SK-N-SH treated with all-trans-retinoic acid at 6 μM for 48 hours (cell line): ENCODE measurements at regions not wholly inside any gene's neighbourhood (a gene's known extent, or its start where the extent isn't known, plus 50 kb on each side); places are given as distances from the start of the nearest gene placed in this dataset.

ENCODE experiments used
- ATAC-seq: fragments of 200-7000 bp; cut with Tn5 transposase; 3 replicates; pipeline ENCODE4 v1.9.1; 2020; ENCODE audit warnings: mild to moderate bottlenecking, moderate library complexity
- ARNTL ChIP-seq: fragments of 450-650 bp; formaldehyde crosslinking; IDR thresholded peaks from 2 replicates; pipeline ENCODE4 v1.5.0; 2020; ENCODE audit warnings: low read depth, mild to moderate bottlenecking, moderate library complexity, borderline replicate concordance
- BACH2 ChIP-seq: fragments of 250-450 bp; sonication (Bioruptor Pico); IDR thresholded peaks from 2 replicates; pipeline ENCODE4 v1.9.0; 2021; ENCODE audit warnings: mild to moderate bottlenecking, borderline replicate concordance
- CSDC2 ChIP-seq: fragments of 250-450 bp; sonication (Bioruptor Pico); IDR thresholded peaks from 2 replicates; pipeline ENCODE4 v1.5.0; 2020; ENCODE audit warnings: mild to moderate bottlenecking, moderate library complexity
- ESRRG ChIP-seq: fragments of 250-450 bp; sonication (Bioruptor Pico); IDR thresholded peaks from 2 replicates; pipeline ENCODE4 v1.6.1; 2021; ENCODE audit warnings: mild to moderate bottlenecking
- ISL1 ChIP-seq: fragments of 250-450 bp; sonication (Bioruptor Pico); IDR thresholded peaks from 2 replicates; pipeline ENCODE4 v2.1.2; 2022; ENCODE audit warnings: mild to moderate bottlenecking, moderate library complexity
- OSR1 ChIP-seq: fragments of 250-450 bp; sonication (Bioruptor Pico); IDR thresholded peaks from 2 replicates; pipeline ENCODE4 v1.8.0; 2022; ENCODE audit warnings: moderate library complexity, mild to moderate bottlenecking, inconsistent platforms
- PATZ1 ChIP-seq: fragments of 250-450 bp; sonication (Bioruptor Pico); IDR thresholded peaks from 2 replicates; pipeline ENCODE4 v1.8.0; 2020; ENCODE audit warnings: mild to moderate bottlenecking, moderate library complexity, borderline replicate concordance
- POU6F1 ChIP-seq: fragments of 250-450 bp; sonication (Bioruptor Pico); IDR thresholded peaks from 2 replicates; pipeline ENCODE4 v1.8.0; 2021; ENCODE audit warnings: low read depth, mild to moderate bottlenecking, moderate library complexity, borderline replicate concordance
- RARB ChIP-seq: fragments of 250-450 bp; sonication (Bioruptor Pico); IDR thresholded peaks from 2 replicates; pipeline ENCODE4 v1.8.0; 2021; ENCODE audit warnings: mild to moderate bottlenecking, moderate library complexity
- SNAI2 ChIP-seq: fragments of 250-450 bp; sonication (Bioruptor Pico); IDR thresholded peaks from 2 replicates; pipeline ENCODE4 v1.5.0; 2020; ENCODE audit warnings: mild to moderate bottlenecking, moderate library complexity
- TCF4 ChIP-seq: fragments of 250-450 bp; sonication (Bioruptor Pico); IDR thresholded peaks from 2 replicates; pipeline ENCODE4 v1.8.0; 2021; ENCODE audit warnings: mild to moderate bottlenecking, moderate library complexity, borderline replicate concordance
- TOX ChIP-seq: fragments of 250-450 bp; sonication (Bioruptor Pico); IDR thresholded peaks from 2 replicates; pipeline ENCODE4 v1.8.0; 2021; ENCODE audit warnings: mild to moderate bottlenecking, moderate library complexity, borderline replicate concordance
- TSHZ2 ChIP-seq: fragments of 250-450 bp; sonication (Bioruptor Pico); IDR thresholded peaks from 2 replicates; pipeline ENCODE4 v1.5.0; 2020; ENCODE audit warnings: mild to moderate bottlenecking, moderate library complexity
- ZC3H10 ChIP-seq: fragments of 250-450 bp; sonication (Bioruptor Pico); IDR thresholded peaks from 2 replicates; pipeline ENCODE4 v1.5.1; 2021; ENCODE audit warnings: mild to moderate bottlenecking, moderate library complexity
- ZFP3 ChIP-seq: fragments of 250-450 bp; sonication (Bioruptor Pico); IDR thresholded peaks from 2 replicates; pipeline ENCODE4 v1.5.0; 2020; ENCODE audit warnings: mild to moderate bottlenecking, moderate library complexity
- ZNF565 ChIP-seq: fragments of 450-650 bp; formaldehyde crosslinking; conservative IDR thresholded peaks from 2 replicates; pipeline ENCODE4 v1.5.0; 2020; ENCODE audit warnings: low read depth, mild to moderate bottlenecking, moderate library complexity
- ZNF70 ChIP-seq: fragments of 450-650 bp; formaldehyde crosslinking; IDR thresholded peaks from 2 replicates; pipeline ENCODE4 v1.5.0; 2020; ENCODE audit warnings: mild to moderate bottlenecking, moderate library complexity
- ZNF8 ChIP-seq: fragments of 450-650 bp; formaldehyde crosslinking; IDR thresholded peaks from 2 replicates; pipeline ENCODE4 v1.5.0; 2020; ENCODE audit warnings: mild to moderate bottlenecking, moderate library complexity
- TF ChIP-seq, protein P1 (sequence below): fragments of 250-450 bp; sonication (Bioruptor Pico); IDR thresholded peaks from 2 replicates; pipeline ENCODE4 v1.5.1; 2020; ENCODE audit warnings: low read depth, mild to moderate bottlenecking, moderate library complexity
- TF ChIP-seq, protein P2 (sequence below): fragments of 250-450 bp; sonication (Bioruptor Pico); IDR thresholded peaks from 2 replicates; pipeline ENCODE4 v1.5.1; 2021; ENCODE audit warnings: mild to moderate bottlenecking, moderate library complexity

DNA sequence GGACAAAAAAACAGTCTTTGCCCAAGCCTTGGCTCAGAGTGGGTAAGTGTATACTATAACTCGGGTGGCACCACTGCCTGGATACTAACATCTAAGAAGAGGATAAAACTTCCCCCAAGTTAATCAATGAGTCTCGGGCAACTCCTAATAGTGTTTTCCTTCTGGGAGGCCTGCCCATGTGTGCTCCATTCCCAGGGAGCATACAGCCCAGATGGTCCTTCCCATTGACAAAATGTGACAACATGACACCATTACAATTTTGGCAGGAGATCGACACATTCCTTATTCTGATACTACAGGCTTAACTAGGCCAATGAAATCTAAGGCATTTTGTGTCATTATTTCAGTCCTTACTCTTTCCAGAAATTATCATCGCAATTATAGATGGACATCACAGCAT lies 52.7 kb upstream of the CRIM1 start:
- TF ChIP-seq BACH2 = no peak
- TF ChIP-seq OSR1 (CRISPR knock-in tag) = no peak
- TF ChIP-seq RARB (CRISPR knock-in tag) = no peak
- no peak for TF ChIP-seq TCF4 (CRISPR knock-in tag)
- no peak for TF ChIP-seq ZNF70 (CRISPR knock-in tag)
- no peak for ATAC-seq

- TF ChIP-seq OSR1 (CRISPR knock-in tag) = no peak
- no peak for TF ChIP-seq PATZ1 (CRISPR knock-in tag)
- TF ChIP-seq ISL1 = no peak
- TF ChIP-seq RARB (CRISPR knock-in tag) = no peak
These were observed 53.7 kb upstream of the CRIM1 start for GRCh38 chr2:36301843-36302242.

GRCh38 chr2:36300697-36301096 lies 54.9 kb upstream of the CRIM1 start:
- no peak for ATAC-seq
- TF ChIP-seq ARNTL (CRISPR knock-in tag) (no peak), ESRRG (CRISPR knock-in tag) (no peak), OSR1 (CRISPR knock-in tag) (no peak), ZNF565 (CRISPR knock-in tag) (no peak), ZC3H10 (CRISPR knock-in tag) (no peak), ZFP3 (CRISPR knock-in tag) (no peak), TCF4 (CRISPR knock-in tag) (no peak), SNAI2 (CRISPR knock-in tag) (no peak), TSHZ2 (CRISPR knock-in tag) (no peak), ISL1 (no peak), ZNF70 (CRISPR knock-in tag) (no peak), CSDC2 (CRISPR knock-in tag) (no peak), RARB (CRISPR knock-in tag) (no peak)
- TF ChIP-seq, protein P1, sequence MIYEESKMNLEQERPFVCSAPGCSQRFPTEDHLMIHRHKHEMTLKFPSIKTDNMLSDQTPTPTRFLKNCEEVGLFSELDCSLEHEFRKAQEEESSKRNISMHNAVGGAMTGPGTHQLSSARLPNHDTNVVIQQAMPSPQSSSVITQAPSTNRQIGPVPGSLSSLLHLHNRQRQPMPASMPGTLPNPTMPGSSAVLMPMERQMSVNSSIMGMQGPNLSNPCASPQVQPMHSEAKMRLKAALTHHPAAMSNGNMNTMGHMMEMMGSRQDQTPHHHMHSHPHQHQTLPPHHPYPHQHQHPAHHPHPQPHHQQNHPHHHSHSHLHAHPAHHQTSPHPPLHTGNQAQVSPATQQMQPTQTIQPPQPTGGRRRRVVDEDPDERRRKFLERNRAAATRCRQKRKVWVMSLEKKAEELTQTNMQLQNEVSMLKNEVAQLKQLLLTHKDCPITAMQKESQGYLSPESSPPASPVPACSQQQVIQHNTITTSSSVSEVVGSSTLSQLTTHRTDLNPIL = no peak

More at GRCh38 chr2:36301843-36302242, 53.7 kb upstream of the CRIM1 start:
- ATAC-seq = no peak

DNA sequence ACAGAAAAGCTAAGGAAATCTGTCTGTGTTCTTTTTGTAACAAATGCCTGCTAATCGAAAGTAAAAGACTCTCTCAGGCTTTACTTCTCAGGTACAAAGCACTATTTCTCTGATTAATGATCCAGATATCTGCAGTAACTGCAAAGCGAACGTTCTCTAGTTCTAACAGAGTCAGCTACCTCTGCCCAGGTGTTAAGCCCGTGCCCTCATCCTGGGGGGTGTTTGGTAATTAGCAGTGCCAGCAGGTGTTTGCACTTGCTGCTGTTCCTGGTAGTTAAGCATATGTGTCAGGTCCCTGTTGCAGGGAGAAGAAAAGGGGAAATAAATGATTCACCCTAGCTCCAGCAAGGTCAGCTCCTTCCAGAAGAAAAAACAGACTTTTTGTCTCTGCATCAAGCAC lies 58.8 kb upstream of the CRIM1 start:
- no peak for ATAC-seq
- TF ChIP-seq PATZ1 (CRISPR knock-in tag) = no peak
- no peak for TF ChIP-seq TOX (CRISPR knock-in tag)
- TF ChIP-seq ZFP3 (CRISPR knock-in tag) = no peak
- TF ChIP-seq ZNF565 (CRISPR knock-in tag) = no peak
- no peak for TF ChIP-seq ZNF8 (CRISPR knock-in tag)
- TF ChIP-seq ISL1 = no peak
- TF ChIP-seq SNAI2 (CRISPR knock-in tag) = no peak
- no peak for TF ChIP-seq POU6F1 (CRISPR knock-in tag)
- no peak for TF ChIP-seq OSR1 (CRISPR knock-in tag)
- no peak for TF ChIP-seq ESRRG (CRISPR knock-in tag)
- TF ChIP-seq TCF4 (CRISPR knock-in tag) = no peak
- TF ChIP-seq RARB (CRISPR knock-in tag) = no peak
- TF ChIP-seq, protein P2, sequence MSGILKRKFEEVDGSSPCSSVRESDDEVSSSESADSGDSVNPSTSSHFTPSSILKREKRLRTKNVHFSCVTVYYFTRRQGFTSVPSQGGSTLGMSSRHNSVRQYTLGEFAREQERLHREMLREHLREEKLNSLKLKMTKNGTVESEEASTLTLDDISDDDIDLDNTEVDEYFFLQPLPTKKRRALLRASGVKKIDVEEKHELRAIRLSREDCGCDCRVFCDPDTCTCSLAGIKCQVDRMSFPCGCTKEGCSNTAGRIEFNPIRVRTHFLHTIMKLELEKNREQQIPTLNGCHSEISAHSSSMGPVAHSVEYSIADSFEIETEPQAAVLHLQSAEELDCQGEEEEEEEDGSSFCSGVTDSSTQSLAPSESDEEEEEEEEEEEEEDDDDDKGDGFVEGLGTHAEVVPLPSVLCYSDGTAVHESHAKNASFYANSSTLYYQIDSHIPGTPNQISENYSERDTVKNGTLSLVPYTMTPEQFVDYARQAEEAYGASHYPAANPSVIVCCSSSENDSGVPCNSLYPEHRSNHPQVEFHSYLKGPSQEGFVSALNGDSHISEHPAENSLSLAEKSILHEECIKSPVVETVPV (CRISPR knock-in tag) = no peak
- no peak for TF ChIP-seq BACH2
- TF ChIP-seq TSHZ2 (CRISPR knock-in tag) = no peak
